ENCODE measurements at regions not wholly inside any gene's neighbourhood (a gene's known extent, or its start where the extent isn't known, plus 50 kb on each side); places are given as distances from the start of the nearest gene placed in this dataset.

GRCh38 chr2:17226941-17227490, 291.2 kb downstream of the RAD51AP2 start:
- DNase-seq, result no peak
- Histone ChIP-seq H3K79me2 (ENCODE audit: low read length) (no peaks in the 10 kb centered on the region), H3K27ac (ENCODE audit: low read length) (no peak overlapping the region), H2AFZ (ENCODE audit: low read length) (no peak overlapping the region), H3K36me3 (replicated peaks; ENCODE audit: insufficient read depth, low read length) (no peaks in the 10 kb centered on the region), H3K9me3 (replicated peaks; ENCODE audit: insufficient read depth, low read length) (no peaks in the 10 kb centered on the region), H3K4me2 (ENCODE audit: low read depth, low read length) (no peak overlapping the region), H3K9me2 (replicated peaks; ENCODE audit: insufficient read depth, low read length) (no peaks in the 10 kb centered on the region), H3K27me3 (replicated peaks; ENCODE audit: insufficient read depth, low read length) (no peaks in the 10 kb centered on the region), H3K4me1 (ENCODE audit: low read length) (no peaks in the 10 kb centered on the region), H3F3A (ENCODE audit: insufficient read depth, low read length) (no peaks in the 10 kb centered on the region), H3K4me3 (ENCODE audit: low read length) (no peak overlapping the region), H3K9ac (ENCODE audit: low read length) (no peak overlapping the region), H4K20me1 (ENCODE audit: insufficient read depth, low read length) (no peaks in the 10 kb centered on the region)
- TF ChIP-seq CTCF (IDR thresholded peaks at IDR 0.05; ENCODE audit: low read length) (no peak), EZH2phosphoT487 (IDR thresholded peaks at IDR 0.05; ENCODE audit: low read length) (no peak), EZH2 (optimal IDR thresholded peaks at IDR 0.05; ENCODE audit: low read depth, low read length) (no peak)

DNA sequence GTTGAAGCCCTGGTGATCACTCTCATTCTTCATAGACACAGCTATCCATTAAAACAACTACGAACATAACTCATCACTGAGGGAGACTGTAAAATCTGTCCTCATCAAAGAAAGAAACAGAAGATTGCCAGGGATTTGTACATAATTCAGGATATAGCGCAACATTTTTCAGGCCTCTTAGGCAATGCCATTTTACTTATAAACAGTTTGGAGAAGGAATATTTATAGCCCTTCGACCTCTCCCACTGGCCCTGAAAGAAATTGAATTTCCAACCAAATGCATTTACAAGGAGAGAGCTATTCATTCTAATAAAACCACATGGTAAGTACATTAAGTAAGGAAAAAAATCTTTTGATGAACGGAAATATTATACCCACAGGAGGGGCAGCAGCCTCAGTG, 295.0 kb downstream of the RAD51AP2 start:
- no peaks in the 10 kb centered on the region for H3K79me2 ChIP-seq (ENCODE audit: low read length)
- H3K4me3 ChIP-seq (ENCODE audit: low read length), result no peak overlapping the region
- no peaks in the 10 kb centered on the region for H3K36me3 ChIP-seq (replicated peaks; ENCODE audit: insufficient read depth, low read length)
- no peak overlapping the region for H3K9ac ChIP-seq (ENCODE audit: low read length)
- H3K9me3 ChIP-seq (replicated peaks; ENCODE audit: insufficient read depth, low read length), result no peaks in the 10 kb centered on the region
- no peak overlapping the region for H2AFZ ChIP-seq (ENCODE audit: low read length)
- no peaks in the 10 kb centered on the region for H3K27me3 ChIP-seq (replicated peaks; ENCODE audit: insufficient read depth, low read length)
- no peak overlapping the region for H3K4me2 ChIP-seq (ENCODE audit: low read depth, low read length)
- no peaks in the 10 kb centered on the region for H3K9me2 ChIP-seq (replicated peaks; ENCODE audit: insufficient read depth, low read length)
- TF ChIP-seq EZH2 (optimal IDR thresholded peaks at IDR 0.05; ENCODE audit: low read depth, low read length) (no peak), CTCF (IDR thresholded peaks at IDR 0.05; ENCODE audit: low read length) (no peak), EZH2phosphoT487 (IDR thresholded peaks at IDR 0.05; ENCODE audit: low read length) (no peak)
- no peaks in the 10 kb centered on the region for H4K20me1 ChIP-seq (ENCODE audit: insufficient read depth, low read length)
- no peaks in the 10 kb centered on the region for H3F3A ChIP-seq (ENCODE audit: insufficient read depth, low read length)
- no peaks in the 10 kb centered on the region for H3K4me1 ChIP-seq (ENCODE audit: low read length)
- DNase-seq, result no peak
- H3K27ac ChIP-seq (ENCODE audit: low read length), result no peak overlapping the region

DNA sequence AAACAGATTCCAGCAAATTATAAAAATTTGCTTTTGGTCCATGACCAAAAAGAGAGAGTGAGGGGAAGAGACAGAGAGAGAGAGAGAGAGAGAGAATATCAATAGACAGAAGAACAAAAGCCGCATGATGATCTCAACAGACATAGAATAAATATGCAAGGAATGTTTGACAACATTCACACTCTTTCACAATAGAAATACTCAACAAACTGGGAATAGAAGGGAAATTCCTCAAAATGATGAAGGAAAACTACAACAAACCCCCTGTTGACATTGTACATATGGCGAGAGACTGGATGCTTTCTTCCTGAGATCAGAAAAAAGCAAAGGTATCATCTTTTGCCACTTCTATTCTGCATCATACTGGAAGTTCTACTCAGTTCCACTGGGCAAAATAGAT, 309.7 kb downstream of the RAD51AP2 start:
- Histone ChIP-seq H3K4me2 (ENCODE audit: low read depth, low read length) (no peak overlapping the region), H3F3A (ENCODE audit: insufficient read depth, low read length) (no peaks in the 10 kb centered on the region), H3K9me2 (replicated peaks; ENCODE audit: insufficient read depth, low read length) (no peaks in the 10 kb centered on the region), H3K36me3 (replicated peaks; ENCODE audit: insufficient read depth, low read length) (no peaks in the 10 kb centered on the region), H3K4me3 (ENCODE audit: low read length) (no peak overlapping the region), H3K9me3 (replicated peaks; ENCODE audit: insufficient read depth, low read length) (no peaks in the 10 kb centered on the region), H4K20me1 (ENCODE audit: insufficient read depth, low read length) (no peaks in the 10 kb centered on the region), H3K27me3 (replicated peaks; ENCODE audit: insufficient read depth, low read length) (no peaks in the 10 kb centered on the region), H2AFZ (ENCODE audit: low read length) (no peak overlapping the region), H3K9ac (ENCODE audit: low read length) (no peak overlapping the region), H3K79me2 (ENCODE audit: low read length) (no peaks in the 10 kb centered on the region), H3K4me1 (ENCODE audit: low read length) (no peaks in the 10 kb centered on the region), H3K27ac (ENCODE audit: low read length) (no peak overlapping the region)
- no peak for TF ChIP-seq EZH2phosphoT487 (IDR thresholded peaks at IDR 0.05; ENCODE audit: low read length)
- no peak for TF ChIP-seq EZH2 (optimal IDR thresholded peaks at IDR 0.05; ENCODE audit: low read depth, low read length)
- TF ChIP-seq CTCF (IDR thresholded peaks at IDR 0.05; ENCODE audit: low read length), result no peak
- no peak for DNase-seq
